ENCODE measurements at regions not wholly inside any gene's neighbourhood (a gene's known extent, or its start where the extent isn't known, plus 50 kb on each side); places are given as distances from the start of the nearest gene placed in this dataset.
"Not testable (repeated sequence)": the region's sequence is repeated elsewhere in the genome, so short reads cannot be mapped to it uniquely, and the experiment has no call there.

DNA sequence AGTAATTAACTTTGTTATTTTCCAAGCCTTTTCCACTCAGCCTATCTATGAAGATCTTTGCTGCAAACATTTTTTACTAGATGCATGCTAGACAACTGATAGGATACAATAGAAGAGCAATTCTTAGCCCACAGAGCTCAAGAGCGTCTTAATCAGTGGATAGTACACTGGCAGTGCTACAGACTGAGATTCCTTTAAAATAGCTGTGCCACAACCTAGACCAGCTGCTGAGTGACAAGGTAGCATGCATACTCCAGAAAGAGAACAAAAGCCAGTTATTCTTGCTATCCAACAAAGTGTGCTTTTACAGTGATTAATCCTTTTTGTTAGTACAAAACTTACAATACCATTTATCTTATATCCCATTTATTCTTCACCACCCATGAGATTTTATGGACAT lies 507.9 kb upstream of the SYT4 start:
- Histone ChIP-seq H3K9me3 (no peaks in the 10 kb centered on the region), H3K27me3 (replicated peaks; ENCODE audit: insufficient read depth) (no peaks in the 10 kb centered on the region), H3K27ac (no peak overlapping the region), H3K36me3 (no peaks in the 10 kb centered on the region), H3K4me1 (ENCODE audit: control insufficient read depth in 1 of 2, low read depth in 2 of 2) (no peaks in the 10 kb centered on the region), H3K4me3 (no peak overlapping the region)
- ATAC-seq (ENCODE audit: insufficient number of reproducible peaks, low FRiP score, low read depth) = no peak
- TF ChIP-seq, protein P1, sequence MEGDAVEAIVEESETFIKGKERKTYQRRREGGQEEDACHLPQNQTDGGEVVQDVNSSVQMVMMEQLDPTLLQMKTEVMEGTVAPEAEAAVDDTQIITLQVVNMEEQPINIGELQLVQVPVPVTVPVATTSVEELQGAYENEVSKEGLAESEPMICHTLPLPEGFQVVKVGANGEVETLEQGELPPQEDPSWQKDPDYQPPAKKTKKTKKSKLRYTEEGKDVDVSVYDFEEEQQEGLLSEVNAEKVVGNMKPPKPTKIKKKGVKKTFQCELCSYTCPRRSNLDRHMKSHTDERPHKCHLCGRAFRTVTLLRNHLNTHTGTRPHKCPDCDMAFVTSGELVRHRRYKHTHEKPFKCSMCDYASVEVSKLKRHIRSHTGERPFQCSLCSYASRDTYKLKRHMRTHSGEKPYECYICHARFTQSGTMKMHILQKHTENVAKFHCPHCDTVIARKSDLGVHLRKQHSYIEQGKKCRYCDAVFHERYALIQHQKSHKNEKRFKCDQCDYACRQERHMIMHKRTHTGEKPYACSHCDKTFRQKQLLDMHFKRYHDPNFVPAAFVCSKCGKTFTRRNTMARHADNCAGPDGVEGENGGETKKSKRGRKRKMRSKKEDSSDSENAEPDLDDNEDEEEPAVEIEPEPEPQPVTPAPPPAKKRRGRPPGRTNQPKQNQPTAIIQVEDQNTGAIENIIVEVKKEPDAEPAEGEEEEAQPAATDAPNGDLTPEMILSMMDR (IDR thresholded peaks at IDR 0.05) = no peak
- no peak for DNase-seq (ENCODE audit: low spot score)

DNA sequence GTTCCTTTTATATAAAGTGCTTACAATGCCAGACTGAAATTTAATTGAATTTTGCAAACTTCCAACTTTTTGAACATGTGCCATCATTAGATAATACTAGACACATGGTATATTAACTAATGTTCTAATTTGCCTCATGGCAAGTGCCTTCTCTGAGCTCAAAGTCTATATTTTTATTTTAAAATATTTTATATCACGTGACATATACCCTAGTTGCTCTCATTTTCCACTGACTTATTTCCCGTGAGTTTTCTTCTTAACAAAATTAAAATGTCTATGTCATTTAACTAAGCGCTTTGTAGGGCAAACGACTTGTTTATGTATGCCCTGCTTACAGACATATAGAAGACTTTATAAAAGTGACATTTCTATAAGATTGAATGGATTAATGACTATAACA lies 509.6 kb upstream of the SYT4 start:
- H3K4me3 ChIP-seq = no peak overlapping the region
- H3K27me3 ChIP-seq (replicated peaks; ENCODE audit: insufficient read depth) = no peaks in the 10 kb centered on the region
- DNase-seq (ENCODE audit: low spot score) = no peak
- TF ChIP-seq, protein P1 (IDR thresholded peaks at IDR 0.05) = no peak
- no peaks in the 10 kb centered on the region for H3K9me3 ChIP-seq
- no peak for ATAC-seq (ENCODE audit: insufficient number of reproducible peaks, low FRiP score, low read depth)
- H3K4me1 ChIP-seq (ENCODE audit: control insufficient read depth in 1 of 2, low read depth in 2 of 2) = no peaks in the 10 kb centered on the region
- no peak overlapping the region for H3K27ac ChIP-seq
- no peaks in the 10 kb centered on the region for H3K36me3 ChIP-seq

DNA sequence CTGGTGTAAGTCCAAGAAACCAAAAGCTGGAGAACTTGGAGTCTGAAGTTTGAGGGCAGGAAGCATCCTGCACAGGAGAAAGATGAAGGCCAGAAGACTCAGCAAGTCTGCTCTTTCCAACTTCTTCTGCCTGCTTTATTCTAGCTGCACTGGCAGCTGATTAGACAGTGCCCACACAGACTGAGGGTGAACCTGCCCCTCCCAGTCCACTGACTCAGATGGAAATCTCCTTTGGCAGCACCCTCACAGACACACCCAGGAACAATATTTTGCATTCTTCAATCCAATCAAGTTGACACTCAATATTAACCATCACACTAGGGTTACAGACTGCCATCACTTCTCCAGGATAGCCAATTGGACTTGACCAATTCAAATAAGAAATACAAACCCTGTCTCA lies 510.4 kb upstream of the SYT4 start:
- not testable (repeated sequence) for H3K27me3 ChIP-seq (replicated peaks; ENCODE audit: insufficient read depth); H3K9me3 ChIP-seq; ATAC-seq (ENCODE audit: insufficient number of reproducible peaks, low FRiP score, low read depth); DNase-seq (ENCODE audit: low spot score); H3K36me3 ChIP-seq; H3K4me3 ChIP-seq; H3K27ac ChIP-seq; H3K4me1 ChIP-seq (ENCODE audit: control insufficient read depth in 1 of 2, low read depth in 2 of 2)

DNA sequence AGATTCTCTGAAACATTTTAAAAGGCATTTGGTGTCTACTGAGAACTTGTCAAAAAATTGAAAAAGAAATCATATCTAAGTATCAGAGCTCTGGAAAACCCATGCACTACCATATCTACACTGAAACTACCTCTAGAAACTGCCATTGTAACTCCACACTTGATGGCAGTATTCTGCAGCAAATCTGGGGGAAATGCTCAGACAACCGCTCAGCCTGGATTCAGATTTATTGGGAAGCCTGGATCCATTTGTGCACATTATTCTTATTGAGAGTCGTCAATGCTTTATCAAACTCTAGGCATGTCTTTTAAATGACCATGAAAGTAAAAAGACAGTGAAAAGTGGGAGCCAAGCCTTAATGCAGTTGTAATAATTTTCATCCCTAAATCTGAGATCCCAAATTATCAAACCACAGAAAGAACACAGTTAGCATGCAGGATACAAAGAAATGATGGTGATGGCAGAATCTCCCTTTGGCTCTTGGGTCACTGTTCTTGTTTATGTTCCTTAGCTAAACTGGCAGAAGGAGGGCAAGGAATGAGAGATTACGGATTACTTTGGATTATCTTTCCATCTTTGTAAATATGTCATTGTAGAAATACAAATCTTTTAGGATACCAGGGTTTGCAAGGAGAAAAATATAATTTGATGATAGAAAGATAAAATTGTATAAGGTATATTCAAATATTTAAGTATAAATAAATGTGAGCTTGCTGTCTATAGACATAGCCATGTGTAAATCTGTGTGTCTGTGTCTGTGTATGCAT lies 512.1 kb upstream of the SYT4 start:
- Histone ChIP-seq H3K27me3 (replicated peaks; ENCODE audit: insufficient read depth) (no peaks in the 10 kb centered on the region), H3K4me3 (no peak overlapping the region), H3K36me3 (no peaks in the 10 kb centered on the region), H3K27ac (no peak overlapping the region), H3K4me1 (ENCODE audit: control insufficient read depth in 1 of 2, low read depth in 2 of 2) (no peaks in the 10 kb centered on the region), H3K9me3 (no peaks in the 10 kb centered on the region)
- TF ChIP-seq, protein P1 (IDR thresholded peaks at IDR 0.05) = no peak
- DNase-seq (ENCODE audit: low spot score) (no peak), ATAC-seq (ENCODE audit: insufficient number of reproducible peaks, low FRiP score, low read depth) (no peak)

DNA sequence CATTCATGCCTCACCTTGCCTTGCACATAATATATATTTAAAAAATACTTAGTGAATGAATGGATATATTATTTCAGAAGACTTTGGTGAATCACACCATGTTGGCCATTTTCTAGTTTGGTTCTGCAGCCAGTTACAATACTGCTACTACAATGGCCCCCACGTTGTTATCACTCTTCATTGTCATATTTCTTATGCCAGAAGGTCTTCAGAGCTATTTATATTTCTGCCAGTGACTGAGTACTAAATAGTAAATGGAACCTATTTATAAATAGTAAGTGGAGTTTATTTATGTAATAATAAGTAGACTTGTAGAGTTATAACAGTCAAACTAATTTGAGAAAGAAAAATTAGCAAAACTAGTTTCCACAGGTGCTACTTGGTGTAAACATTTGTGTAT lies 516.6 kb upstream of the SYT4 start:
- Histone ChIP-seq H3K27ac (no peak overlapping the region), H3K4me3 (no peak overlapping the region), H3K27me3 (replicated peaks; ENCODE audit: insufficient read depth) (no peaks in the 10 kb centered on the region), H3K9me3 (no peaks in the 10 kb centered on the region), H3K36me3 (no peaks in the 10 kb centered on the region), H3K4me1 (ENCODE audit: control insufficient read depth in 1 of 2, low read depth in 2 of 2) (no peaks in the 10 kb centered on the region)
- TF ChIP-seq, protein P1 (IDR thresholded peaks at IDR 0.05) = no peak
- no peak for DNase-seq (ENCODE audit: low spot score)
- ATAC-seq (ENCODE audit: insufficient number of reproducible peaks, low FRiP score, low read depth) = no peak

DNA sequence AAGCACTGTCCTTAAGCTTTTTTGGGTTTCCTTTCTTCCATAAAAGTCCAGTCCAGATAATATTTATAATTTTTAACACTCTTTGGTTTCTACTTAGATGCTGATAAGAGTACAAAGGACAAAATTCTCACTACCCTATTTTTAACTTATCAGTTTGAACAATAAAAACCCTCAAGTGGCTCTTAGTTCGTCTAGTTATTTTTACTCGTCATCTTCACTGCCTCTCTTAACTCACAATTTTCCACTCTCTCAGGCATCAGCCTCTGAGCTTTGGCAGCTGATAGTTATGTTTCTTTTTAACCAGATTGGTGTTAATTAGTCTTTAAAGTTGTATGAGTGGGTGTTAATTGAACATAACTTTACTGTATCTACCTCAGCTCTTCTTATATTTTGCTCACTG lies 517.1 kb upstream of the SYT4 start:
- ATAC-seq (ENCODE audit: insufficient number of reproducible peaks, low FRiP score, low read depth) (no peak), DNase-seq (ENCODE audit: low spot score) (no peak)
- H3K27ac ChIP-seq = no peak overlapping the region

More for the DNA sequence above, 517.1 kb upstream of the SYT4 start:
- Histone ChIP-seq H3K36me3 (no peaks in the 10 kb centered on the region), H3K4me3 (no peak overlapping the region), H3K9me3 (no peaks in the 10 kb centered on the region), H3K4me1 (ENCODE audit: control insufficient read depth in 1 of 2, low read depth in 2 of 2) (no peaks in the 10 kb centered on the region), H3K27me3 (replicated peaks; ENCODE audit: insufficient read depth) (no peaks in the 10 kb centered on the region)
- TF ChIP-seq, protein P1 (IDR thresholded peaks at IDR 0.05) = no peak

Measured in thoracic aorta (tissue), 2 donors.